Stimulated activated CD4-positive, alpha-beta T cell treated with anti-CD3 and anti-CD28 coated beads, TNF-alpha, amount 100 ng/mL, for 1 hour (primary cell): ENCODE measurements at regions not wholly inside any gene's neighbourhood (a gene's known extent, or its start where the extent isn't known, plus 50 kb on each side); places are given as distances from the start of the nearest gene placed in this dataset.

Source experiments
- DNase-seq, 3 donors: peaks; one replicate each; pipeline ENCODE4 v3.0.0-alpha.2; 2020; ENCODE audit warnings: low read depth in 3 of 3, low spot score in 1 of 3

GRCh38 chr3:20352546-20353179 is 166.7 kb upstream of the SGO1 start:
- DNase-seq, result no peak

GRCh38 chr3:20350449-20350848 is 164.4 kb upstream of the SGO1 start:
- no peak for DNase-seq

- no peak for DNase-seq
These were observed 160.9 kb upstream of the SGO1 start for GRCh38 chr3:20346916-20347315.

DNA sequence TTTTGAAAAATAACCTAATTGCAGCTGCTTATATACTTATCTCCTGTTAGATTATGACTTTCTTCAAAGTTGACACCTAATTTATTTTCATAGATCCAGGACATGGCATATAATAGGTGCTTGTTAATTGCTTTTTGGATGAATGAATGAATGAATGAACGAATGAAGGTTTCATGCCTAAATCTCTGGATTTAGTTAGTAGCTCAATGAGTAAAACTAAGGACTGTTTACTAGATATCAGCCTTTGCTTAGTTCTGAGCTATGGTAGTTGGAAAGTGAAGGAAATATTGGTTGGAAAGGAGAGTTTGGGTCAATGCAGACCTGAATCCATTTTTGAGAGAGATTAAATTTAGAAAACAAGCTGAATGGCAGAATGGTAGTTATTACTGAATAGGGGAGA is 160.4 kb upstream of the SGO1 start:
- no peak for DNase-seq

DNA sequence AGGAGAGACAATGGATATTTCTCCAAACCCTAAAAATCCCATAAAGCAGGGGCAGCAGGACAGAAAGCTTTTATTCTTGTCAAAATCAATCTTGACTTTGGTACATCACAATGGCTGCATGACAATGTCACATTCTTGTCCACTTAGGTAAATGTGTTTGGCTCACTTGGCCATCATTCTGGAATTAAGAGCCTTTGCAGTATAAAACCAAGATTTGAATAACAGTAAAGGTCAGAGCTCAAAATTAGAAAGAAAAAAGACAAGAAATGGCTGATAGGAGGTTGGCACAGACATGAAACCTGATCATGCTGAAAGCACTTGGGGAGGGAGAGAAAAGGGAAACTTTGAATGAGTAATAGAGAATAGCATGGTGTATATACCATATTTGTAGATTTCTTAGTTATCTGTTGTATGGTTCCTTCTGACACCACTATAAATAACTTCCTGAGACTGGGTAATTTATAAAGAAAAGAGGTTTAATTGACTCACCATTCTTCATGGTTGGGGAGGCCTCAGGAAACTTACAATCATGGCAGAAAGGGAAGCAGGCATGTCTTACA is 158.5 kb upstream of the SGO1 start:
- DNase-seq, result no peak

DNA sequence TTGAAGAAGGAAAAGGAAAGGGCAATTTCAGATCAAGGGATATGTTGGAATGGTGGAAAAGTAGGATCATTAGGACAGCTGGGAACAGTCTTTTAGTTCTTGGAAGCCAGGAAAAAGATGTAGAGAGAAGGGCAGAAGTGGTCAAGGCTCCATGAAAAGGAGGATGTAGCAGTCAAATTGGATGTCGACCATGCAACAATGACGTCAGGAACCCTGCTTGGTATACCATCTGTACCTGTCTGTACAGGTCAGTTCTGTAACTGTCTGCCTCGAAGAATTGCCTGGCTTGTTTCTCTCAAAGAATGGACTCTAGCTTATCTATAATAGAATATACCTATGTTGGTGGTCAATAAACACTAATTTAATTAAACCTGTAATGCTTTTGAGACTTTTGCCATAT is 157.8 kb upstream of the SGO1 start:
- DNase-seq, result no peak

DNA sequence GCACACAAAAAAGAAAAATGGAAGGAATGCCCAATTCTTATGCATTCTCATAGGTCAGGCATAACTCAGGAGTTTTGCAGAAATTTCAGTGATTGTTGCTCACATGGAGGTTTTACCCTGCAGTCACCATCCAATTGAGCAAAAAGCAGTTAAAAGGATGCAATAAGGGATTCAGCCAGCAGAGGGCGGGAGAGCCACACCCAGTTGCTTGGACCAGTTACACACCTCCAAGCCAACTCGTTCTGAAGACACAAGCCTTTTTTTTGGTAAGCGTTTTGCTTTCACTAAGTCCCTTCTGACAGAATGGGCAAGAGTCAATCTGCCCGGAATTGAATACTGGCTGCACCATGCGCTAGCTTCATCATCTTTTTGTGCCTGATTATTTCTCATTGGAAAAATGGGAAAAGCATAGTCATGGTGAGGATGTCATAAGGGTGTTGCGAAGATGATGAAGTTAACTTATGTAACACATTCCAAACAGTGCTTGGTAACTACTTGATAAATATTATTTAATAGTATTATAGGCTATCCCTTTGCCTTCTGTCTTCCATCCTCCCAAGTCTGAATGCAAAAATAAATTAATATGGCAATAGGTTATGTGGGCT is 154.4 kb upstream of the SGO1 start:
- peak in 2 of 3 donors; percentile 7 to 29 for DNase-seq

GRCh38 chr3:20336572-20336971 is 150.6 kb upstream of the SGO1 start:
- DNase-seq, result no peak

GRCh38 chr3:20334842-20335241 is 148.8 kb upstream of the SGO1 start:
- DNase-seq, result no peak

- DNase-seq, result no peak
These were observed 141.9 kb upstream of the SGO1 start for GRCh38 chr3:20327889-20328288.

DNA sequence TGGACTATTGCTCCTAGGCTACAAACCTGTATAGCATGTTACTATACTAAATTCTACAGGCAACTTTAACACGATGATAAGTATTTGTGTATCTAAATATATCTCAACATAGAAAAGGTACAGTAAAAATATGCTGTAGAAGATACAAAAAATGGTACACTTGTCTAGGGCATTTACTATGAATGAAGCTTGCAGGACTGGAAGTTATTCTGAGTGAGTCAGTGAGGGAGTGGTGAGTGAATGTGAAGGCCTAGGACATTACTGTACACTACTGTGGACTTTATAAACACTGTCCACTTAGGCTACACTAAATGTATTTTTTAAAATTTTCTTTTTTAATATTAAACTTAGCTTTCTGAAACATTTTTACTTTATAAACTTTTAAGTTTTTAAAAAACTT is 140.5 kb upstream of the SGO1 start:
- no peak for DNase-seq

DNA sequence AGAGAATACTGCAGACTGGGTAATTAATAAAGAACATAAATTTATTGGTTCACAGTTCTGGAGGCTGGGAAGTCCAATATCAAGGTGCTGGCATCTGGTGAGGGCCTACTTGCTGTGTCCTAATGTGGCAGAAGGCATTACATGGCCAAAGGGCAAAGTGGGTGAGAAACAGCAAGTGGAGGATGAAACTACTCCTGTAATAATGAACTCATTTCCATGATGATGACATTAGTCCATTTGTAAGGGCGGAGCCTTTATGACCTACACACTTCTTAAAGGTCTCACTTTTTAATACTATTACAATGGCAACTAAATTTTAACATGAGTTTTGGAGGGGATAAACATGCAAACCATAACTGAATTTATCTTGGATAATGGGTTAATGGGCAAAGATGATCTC is 139.6 kb upstream of the SGO1 start:
- no peak for DNase-seq

- no peak for DNase-seq
These were observed 138.9 kb upstream of the SGO1 start for GRCh38 chr3:20324664-20325478.

DNA sequence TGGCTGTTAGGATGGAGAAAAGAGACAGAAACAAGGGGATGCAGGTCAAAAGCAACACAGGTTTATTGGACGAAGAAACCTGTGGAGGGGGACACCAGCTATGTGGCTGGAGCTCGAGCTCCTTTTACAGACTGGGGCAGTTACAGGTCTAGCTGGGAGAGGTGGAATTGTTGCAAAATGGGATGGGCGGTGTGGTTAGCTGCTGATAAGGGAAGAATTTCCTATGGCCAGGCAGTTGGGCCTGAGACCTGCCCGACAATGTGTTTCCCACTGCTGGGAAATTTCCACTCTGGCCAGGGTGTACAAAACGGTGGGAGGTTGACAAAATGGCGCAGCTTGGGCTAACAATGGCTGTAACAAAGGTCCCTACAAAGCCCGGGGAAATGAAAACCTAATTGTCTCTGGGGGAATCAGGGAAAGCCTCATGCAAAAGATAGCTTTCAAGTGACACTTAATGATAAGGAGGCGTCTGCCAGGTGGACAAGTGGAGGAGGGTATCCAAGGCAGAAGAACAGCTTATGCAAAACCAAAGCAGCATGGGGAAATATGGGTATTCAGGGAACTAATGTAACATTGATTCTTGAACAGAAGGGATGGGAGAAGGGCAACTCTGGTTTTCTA is 137.4 kb upstream of the SGO1 start:
- no peak for DNase-seq

GRCh38 chr3:20322085-20322484 is 136.1 kb upstream of the SGO1 start:
- no peak for DNase-seq

- DNase-seq, result no peak
These were observed 135.5 kb upstream of the SGO1 start for GRCh38 chr3:20321391-20322047.

DNA sequence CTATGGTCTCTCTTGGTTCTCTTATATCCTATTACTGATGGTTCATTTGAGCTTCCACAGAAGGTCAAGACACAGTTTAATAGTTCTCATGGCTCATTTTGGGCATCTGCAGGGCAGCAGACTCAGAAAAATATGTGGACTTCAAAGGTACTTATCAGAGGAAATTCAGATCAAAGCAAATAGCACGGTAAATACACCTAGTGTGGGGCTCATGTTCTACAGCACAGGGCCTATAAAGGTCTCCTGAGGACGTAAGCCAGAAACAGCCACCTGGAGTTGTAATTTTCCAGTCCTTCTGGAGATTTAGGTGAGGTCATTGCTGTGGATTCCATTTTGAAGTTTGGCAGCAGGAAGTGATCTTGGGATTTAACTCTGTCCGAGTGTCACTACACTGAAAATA is 134.5 kb upstream of the SGO1 start:
- DNase-seq, result no peak

DNA sequence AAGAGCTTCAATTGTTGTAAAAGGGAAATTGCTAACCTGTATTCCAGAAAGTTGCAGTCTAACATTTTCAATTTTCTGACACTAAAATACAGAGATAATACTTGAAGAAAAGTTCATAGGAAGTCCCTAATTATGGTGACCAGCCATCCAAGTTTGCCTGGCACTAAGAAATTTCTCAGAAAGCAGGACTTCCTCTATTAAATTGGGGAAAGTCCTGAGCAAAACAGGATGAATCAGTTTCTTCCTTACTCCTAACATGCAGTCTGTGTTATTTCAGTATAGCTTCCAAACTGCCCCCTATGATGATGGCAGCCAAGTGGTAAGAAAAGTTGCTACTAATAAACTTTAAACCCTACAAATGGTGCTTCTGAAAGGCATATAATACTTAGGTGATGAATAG is 133.5 kb upstream of the SGO1 start:
- no peak for DNase-seq

GRCh38 chr3:20317616-20318015 is 131.6 kb upstream of the SGO1 start:
- no peak for DNase-seq

DNA sequence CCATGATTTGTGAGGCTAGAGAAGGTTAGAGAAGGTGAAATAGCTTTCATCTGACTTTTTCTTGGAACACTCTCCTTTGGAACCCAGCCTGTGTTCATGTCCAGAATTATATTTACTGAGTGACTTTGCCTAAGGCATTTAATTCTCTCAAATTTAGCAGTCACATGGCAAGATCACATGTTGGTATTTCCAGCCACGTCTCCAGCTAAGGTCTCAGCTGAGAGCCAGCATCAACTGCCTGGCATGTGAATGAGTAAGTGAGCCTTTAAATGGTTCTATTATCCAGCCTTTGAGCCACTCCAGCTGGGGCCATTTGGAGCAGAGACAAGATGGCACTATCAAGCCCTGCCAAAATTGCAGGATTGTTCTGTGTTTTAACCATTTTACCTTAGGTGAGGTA is 130.2 kb upstream of the SGO1 start:
- DNase-seq, result no peak

DNA sequence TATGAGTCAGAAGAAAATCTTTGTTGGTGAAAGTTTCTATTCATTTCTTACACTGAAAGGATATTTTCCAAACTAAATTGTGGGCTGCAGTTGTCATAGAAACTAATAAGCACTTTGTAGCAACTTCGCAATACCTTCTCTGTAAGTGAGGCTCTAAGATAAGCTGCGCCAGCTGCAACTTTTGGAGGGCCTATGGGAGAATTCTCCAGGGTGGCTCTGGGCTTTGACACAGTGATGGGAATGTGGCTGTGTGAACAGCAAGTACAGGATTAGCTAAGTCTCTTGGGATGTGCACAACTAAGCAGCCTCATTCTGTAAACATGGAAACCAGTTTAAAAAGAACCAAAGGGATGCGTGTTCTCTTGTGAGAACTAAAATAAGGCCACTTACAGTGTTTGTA is 124.6 kb upstream of the SGO1 start:
- DNase-seq, result no peak
